ENCODE measurements at regions not wholly inside any gene's neighbourhood (a gene's known extent, or its start where the extent isn't known, plus 50 kb on each side); places are given as distances from the start of the nearest gene placed in this dataset.
"Not testable (repeated sequence)": the region's sequence is repeated elsewhere in the genome, so short reads cannot be mapped to it uniquely, and the experiment has no call there.

DNA sequence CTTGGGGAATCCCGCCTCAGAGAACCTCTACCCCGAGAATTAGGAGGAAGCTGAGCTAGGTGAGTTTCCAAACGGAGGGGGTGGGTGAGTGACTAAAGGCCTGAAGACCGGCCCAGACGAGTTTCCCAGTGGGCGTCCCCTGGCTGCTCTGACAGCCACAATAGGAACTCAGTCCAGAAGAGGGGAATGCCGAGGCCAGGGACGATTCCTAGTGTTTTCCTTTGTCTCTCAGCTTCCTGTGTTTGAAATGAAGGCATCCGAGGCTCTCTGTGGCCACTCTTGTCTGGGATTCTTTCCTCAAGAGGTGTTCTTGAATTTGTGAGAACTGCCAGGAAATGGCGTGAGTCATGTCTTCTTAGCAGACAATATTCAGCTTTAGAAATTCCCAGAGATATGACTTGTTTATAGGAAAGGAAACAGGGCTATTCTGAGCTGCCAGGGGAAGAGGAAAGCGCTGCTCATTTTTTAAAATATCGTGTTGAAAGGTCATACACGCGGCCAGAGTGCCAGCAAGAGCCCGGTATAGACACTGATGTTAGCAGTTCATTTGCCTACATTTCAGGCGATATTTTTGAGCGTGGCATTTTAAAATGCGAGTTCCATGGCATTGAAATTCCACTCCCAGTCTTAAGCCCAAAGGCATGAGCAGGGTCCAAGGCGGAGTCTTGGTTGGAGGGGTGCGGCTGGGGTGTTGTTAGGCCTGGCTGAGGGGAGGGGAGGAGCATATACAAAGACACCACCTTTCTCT is 169.1 kb upstream of the KLF7 start:
- in situ Hi-C loops (cut with HindIII; ENCODE audit: low pct_unique_long_range_greater_than_20kb, low sequenced_read_pairs): no loop called here
- peak; percentile 54 for DNase-seq (ENCODE audit: low read depth)

DNA sequence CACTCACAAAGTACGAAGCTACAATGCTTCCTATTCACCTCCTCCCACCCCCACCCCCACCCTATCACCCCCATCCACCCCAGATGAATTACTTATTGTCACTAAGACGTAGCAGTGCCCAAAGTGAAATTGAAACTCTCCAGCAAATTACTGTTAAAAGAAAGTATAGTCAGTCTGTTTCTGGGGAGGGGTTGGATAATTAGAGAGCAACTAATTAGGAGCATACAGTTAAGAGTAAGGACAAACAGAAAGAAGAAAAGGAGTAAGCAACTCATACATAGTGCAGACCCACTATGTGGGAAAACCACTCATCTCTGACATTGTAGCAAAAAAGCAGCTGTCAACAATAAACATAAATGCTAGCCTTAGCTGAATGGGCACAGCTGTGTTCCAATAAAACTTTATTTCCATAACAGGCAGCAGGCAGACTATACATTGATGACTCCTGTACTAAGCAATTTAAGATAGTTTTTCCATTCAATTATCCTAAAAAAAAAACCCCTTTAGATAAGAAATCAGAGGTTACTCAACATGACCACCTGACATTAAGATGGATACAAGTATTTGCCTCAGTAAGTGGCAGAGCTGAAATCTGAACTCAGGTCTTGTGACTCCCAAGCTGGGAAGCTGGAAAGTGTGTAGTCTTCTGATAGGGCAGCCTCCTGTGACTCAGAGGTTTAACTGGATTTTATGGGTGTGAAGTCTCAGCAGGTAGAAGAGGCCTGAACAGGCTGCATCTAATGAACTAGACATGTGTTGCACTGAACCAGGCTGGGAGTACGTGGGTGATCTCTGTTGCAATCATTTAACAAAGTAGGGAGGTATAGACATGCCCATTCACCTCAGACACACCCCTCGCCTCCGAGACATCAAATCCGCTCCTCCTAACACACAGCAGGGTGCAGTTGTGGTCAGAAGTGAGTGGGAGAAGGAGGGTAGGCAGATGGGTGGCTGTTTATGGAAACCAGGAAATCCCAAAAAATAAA is 171.8 kb upstream of the KLF7 start:
- peak; percentile 70 for DNase-seq (ENCODE audit: low read depth)
- in situ Hi-C loops (cut with HindIII; ENCODE audit: low pct_unique_long_range_greater_than_20kb, low sequenced_read_pairs): no loop called here

DNA sequence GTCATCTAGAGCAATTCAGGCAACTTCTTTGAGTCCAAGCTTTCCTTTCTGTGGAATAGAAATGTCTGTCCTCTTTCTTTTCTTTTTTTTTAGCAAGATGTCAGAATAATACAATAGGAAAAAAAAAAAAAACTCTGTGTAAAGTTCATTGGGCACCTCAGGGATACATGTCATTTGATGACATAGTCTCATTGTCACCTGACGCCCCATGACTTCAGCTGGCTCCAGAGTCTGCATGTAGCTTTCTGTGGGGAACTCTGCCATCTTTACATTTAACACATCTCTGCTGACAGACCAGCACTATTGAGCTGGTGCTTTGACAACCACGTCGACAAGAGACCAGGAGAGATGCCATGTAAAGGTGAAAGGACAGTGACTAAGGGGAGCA is 172.5 kb upstream of the KLF7 start:
- DNase-seq (ENCODE audit: low read depth): peak; percentile 52
- in situ Hi-C loops (cut with HindIII; ENCODE audit: low pct_unique_long_range_greater_than_20kb, low sequenced_read_pairs): no loop called here

DNA sequence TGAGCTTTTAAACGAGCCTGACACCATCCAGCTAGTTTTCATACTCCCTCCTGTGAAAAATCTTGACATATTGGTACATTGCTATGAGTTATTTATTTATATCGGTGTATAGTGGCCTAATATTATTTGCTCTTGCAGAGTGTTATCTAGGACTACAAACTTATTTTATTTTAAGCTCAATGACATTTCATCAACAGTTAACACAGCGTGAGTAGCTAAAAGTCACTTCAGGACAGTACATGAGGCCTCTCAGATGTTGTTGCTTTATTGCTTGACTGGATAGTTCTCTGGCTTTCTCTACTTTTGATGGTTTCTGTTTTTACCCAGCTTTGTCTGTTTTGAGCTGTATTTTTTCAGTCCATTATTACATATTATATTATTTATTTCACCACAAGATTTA is 172.9 kb upstream of the KLF7 start:
- DNase-seq (ENCODE audit: low read depth): no peak
- in situ Hi-C loops (cut with HindIII; ENCODE audit: low pct_unique_long_range_greater_than_20kb, low sequenced_read_pairs): no loop called here

DNA sequence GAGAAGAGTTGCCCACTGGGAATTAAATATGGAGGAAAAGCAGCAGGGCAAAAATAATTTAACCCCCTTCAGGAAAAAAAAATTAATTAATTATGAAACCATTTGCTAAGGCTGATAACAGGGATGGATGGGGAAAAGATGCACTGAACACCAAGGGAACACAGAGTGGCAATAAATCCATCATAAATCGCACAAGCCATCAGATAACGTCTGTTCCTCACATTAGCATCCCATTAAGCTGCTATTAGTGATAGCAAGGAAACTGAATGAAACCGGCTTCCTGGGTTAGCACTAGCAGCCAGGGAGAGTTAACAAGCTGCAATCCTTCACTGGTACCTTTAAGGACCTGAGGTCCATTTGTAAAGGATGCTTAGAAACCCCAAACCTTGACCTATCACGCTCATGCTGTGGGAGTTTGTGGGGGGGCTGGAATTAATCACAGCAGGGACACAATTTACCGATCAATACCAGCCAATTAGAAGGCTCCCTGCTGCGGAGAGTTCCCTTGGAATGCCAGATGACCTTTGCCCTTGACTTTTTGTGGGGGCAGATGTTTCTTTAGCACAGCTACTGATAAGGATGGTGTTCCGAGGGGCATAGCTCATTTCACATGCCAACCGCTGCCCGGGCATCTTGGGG is 175.5 kb upstream of the KLF7 start:
- in situ Hi-C loops (cut with HindIII; ENCODE audit: low pct_unique_long_range_greater_than_20kb, low sequenced_read_pairs): no loop called here
- no peak for DNase-seq (ENCODE audit: low read depth)

- DNase-seq (ENCODE audit: low read depth): no peak
- in situ Hi-C loops (cut with HindIII; ENCODE audit: low pct_unique_long_range_greater_than_20kb, low sequenced_read_pairs): no loop called here
Observed at GRCh38 chr2:207341804-207342203, 176.1 kb upstream of the KLF7 start.

- DNase-seq (ENCODE audit: low read depth): not testable (repeated sequence)
Observed at GRCh38 chr2:207344596-207345394, 179.0 kb upstream of the KLF7 start.

DNA sequence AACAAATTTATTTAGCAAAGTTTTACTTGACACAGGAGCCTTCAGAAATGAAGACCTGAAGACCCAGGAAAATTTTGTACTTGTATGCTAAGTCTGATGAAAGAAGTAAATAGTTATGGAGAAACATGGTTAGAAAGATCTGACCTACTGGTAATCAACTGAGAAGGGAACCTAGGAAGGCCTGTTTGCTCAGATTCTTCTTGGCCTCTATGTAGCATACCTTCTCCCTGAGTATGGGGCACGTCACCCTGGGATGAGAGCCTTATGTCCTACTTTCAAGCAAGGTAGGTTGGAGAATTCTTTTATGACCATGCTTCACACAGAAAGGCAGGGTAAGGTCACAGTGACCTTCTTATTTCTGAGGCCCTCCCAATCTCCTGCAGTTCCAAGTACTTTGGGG is 178.6 kb upstream of the CREB1 start:
- in situ Hi-C loops (cut with HindIII; ENCODE audit: low pct_unique_long_range_greater_than_20kb, low sequenced_read_pairs): no loop called here
- no peak for DNase-seq (ENCODE audit: low read depth)

More at GRCh38 chr2:207344596-207345394, 179.0 kb upstream of the KLF7 start:
- in situ Hi-C loops (cut with HindIII; ENCODE audit: low pct_unique_long_range_greater_than_20kb, low sequenced_read_pairs): not testable (repeated sequence)

DNA sequence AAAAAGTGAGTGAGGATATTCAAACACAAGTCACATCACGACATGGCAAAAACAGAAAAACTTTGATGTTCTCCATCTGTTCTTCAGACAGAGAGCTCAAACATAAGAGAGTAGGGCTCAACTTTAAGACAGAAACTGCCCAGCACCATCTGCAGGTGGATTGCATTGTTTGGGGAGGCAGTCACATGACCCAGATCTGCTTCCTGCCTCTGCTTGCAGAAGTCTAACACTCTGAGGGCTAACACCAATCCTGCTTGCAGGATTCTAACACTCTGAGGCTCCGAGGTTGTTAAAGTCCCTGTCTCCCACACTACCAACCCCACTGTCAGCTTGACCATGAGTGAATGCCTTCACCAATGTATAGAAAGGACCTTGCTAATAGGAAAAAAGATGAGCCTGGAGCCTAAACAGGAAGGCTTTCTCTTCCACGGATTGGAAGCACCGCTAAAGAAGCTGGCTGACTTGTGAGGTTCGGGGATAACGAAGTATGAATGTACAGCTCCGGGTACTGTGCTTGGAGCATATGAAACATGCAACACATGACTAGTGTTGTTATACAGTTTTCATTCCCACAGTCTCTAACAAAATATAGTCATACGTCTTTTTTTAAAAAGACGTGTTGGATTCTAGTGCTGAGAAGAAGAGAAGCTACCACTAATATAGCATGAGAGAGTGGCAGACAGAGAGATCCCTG is 176.6 kb upstream of the CREB1 start:
- DNase-seq (ENCODE audit: low read depth): no peak
- in situ Hi-C loops (cut with HindIII; ENCODE audit: low pct_unique_long_range_greater_than_20kb, low sequenced_read_pairs): no loop called here

DNA sequence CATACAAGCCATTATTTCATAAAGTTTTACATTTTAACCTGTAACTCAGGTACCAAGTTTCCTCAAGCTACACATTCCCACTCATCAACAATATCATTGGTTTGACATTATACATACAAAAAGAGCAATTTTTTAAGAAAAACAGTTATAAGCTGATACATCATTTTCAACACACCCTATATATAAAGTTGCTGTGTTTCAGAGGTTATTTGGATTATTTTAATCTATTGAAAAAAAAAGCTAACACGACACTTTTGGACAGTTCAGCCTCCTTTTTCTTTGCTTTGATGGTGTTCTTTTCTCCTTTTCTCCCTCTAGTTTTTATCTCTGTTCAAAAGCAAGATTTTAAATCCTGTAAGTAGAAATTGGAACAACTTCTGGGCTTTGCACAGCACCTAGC is 175.9 kb upstream of the CREB1 start:
- in situ Hi-C loops (cut with HindIII; ENCODE audit: low pct_unique_long_range_greater_than_20kb, low sequenced_read_pairs): no loop called here
- no peak for DNase-seq (ENCODE audit: low read depth)

- no peak for DNase-seq (ENCODE audit: low read depth)
- in situ Hi-C loops (cut with HindIII; ENCODE audit: low pct_unique_long_range_greater_than_20kb, low sequenced_read_pairs): no loop called here
Observed at GRCh38 chr2:207354462-207354861, 175.3 kb upstream of the CREB1 start.

DNA sequence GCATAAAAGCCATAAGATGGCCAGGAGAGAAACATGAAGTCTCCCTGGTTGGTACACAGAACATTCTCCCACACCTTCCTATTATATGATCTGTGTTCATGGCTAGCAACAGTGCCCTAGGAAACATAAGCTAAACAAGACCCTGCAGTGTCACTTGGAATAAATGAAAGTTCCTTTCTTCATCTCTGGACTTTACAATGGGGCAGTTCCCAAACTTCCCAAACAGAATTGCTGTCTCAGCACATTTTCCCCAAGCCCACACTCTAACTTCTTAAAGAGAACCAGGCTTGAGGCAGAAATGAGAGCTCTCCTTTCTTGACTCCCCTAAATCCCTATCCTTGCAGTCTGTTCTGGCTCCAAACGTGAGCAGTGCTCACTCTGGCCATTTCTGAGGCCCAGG is 173.2 kb upstream of the CREB1 start:
- DNase-seq (ENCODE audit: low read depth): no peak
- in situ Hi-C loops (cut with HindIII; ENCODE audit: low pct_unique_long_range_greater_than_20kb, low sequenced_read_pairs): no loop called here

DNA sequence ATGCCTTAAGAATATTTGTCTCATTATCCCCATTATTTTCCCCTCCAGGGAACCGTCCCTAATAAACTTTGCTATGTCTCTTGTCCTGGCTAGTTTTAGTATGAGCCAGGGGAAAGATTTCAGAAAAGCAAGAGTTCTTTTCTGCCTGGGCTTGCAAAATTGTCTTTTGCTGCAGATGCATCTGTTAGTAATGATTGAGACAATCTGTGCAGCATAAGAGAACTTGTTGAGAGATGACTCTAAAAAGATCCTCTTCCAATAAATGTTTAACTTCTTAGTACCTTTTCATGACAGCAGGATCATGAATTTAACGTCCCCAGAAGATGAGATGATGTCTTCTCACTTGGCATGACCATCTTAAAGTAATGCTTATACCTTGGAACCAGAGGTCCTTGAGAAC is 172.5 kb upstream of the CREB1 start:
- DNase-seq (ENCODE audit: low read depth): no peak
- in situ Hi-C loops (cut with HindIII; ENCODE audit: low pct_unique_long_range_greater_than_20kb, low sequenced_read_pairs): no loop called here

DNA sequence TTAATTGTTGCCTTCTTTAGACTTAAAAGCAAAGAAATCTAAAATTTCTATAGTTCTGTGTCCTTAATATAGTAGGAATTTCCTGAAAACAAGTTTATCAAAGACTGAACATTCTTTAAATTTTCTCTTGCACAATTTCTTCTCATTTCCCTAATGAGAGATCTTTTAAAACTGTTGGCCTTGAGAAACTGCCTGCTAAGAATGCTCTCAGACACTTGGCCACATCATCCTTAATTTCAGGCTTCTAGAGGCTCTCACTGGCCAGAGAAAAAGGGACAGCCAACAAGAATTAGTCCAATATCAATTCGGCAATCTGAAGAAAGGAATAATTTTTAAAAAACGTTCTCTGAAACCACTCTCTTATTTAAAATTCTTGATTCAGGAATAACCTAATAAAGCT is 167.0 kb upstream of the CREB1 start:
- DNase-seq (ENCODE audit: low read depth): no peak
- in situ Hi-C loops (cut with HindIII; ENCODE audit: low pct_unique_long_range_greater_than_20kb, low sequenced_read_pairs): no loop called here

- DNase-seq (ENCODE audit: low read depth): no peak
- in situ Hi-C loops (cut with HindIII; ENCODE audit: low pct_unique_long_range_greater_than_20kb, low sequenced_read_pairs): no loop called here
Observed at GRCh38 chr2:207363761-207364290, 165.9 kb upstream of the CREB1 start.

DNA sequence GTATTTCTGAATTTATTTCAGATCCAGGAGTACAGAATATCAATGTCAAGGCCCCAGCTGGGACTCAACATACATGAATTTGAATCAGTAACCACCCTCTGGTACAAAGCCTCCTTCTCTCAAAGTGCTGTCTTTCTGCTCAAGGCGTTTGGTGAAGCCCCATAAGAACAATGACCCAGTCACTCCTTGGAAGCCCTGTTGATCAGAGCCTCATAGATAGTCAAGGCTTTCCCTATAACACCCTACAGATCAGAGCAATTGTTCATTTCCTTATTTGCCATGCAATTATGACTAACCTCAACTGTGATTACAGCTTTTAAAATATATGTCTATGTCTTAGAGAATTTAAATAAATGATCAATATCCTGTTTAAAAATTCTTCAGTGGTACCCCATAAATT is 159.1 kb upstream of the CREB1 start:
- in situ Hi-C loops (cut with HindIII; ENCODE audit: low pct_unique_long_range_greater_than_20kb, low sequenced_read_pairs): no loop called here
- no peak for DNase-seq (ENCODE audit: low read depth)

DNA sequence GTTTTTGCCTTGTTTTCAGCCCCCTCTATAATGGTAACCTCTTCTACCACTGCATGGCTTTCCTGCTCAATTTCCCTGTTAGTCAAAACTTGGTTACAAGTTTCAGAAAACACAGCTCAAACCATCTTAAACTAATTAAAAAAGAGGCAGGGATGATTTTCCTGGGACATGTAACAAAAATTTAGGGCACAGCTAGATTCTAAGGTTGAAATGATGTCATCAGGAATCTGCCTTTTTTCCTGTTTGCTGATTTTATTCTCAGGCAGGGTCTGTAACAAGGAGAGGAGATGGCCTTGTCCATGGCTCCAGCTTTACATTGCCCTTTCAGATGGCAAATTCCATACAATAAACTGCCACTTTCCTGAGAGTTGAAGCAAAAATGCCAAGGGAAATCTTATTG is 157.9 kb upstream of the CREB1 start:
- in situ Hi-C loops (cut with HindIII; ENCODE audit: low pct_unique_long_range_greater_than_20kb, low sequenced_read_pairs): no loop called here
- no peak for DNase-seq (ENCODE audit: low read depth)

- in situ Hi-C loops (cut with HindIII; ENCODE audit: low pct_unique_long_range_greater_than_20kb, low sequenced_read_pairs): no loop called here
- no peak for DNase-seq (ENCODE audit: low read depth)
Observed at GRCh38 chr2:207372483-207372882, 157.3 kb upstream of the CREB1 start.
